Kidney tubule cell (primary cell): ENCODE measurements at regions not wholly inside any gene's neighbourhood (a gene's known extent, or its start where the extent isn't known, plus 50 kb on each side); places are given as distances from the start of the nearest gene placed in this dataset.

ENCODE experiments used
- DNase-seq: peaks from one replicate; pipeline ENCODE4 v3.0.0-alpha.2; 2018; ENCODE audit warnings: low spot score

DNA sequence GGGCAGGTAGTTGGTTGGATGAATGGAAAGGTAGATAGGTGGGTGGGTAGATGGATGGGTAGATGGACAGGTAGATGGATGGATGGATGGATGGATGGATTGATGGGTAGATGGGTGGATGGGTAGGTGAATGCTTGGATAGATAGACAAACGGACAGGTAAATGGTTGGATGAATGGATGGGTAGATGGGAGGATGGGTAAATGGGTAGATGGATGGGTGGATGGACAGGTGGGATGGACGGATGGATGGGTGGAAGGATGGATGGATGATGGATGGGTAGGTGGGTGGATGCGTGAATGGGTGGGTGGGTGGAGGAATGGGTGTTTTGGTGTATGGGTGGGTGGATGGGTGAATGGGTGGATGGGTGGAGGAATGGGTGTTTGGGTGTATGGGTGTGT, 50.1 kb upstream of the ASAP2 start:
- DNase-seq, result no peak

GRCh38 chr2:9154061-9154460, 52.6 kb upstream of the ASAP2 start:
- DNase-seq, result no peak

GRCh38 chr2:9153643-9153980, 53.0 kb upstream of the ASAP2 start:
- DNase-seq, result peak; percentile 65

DNA sequence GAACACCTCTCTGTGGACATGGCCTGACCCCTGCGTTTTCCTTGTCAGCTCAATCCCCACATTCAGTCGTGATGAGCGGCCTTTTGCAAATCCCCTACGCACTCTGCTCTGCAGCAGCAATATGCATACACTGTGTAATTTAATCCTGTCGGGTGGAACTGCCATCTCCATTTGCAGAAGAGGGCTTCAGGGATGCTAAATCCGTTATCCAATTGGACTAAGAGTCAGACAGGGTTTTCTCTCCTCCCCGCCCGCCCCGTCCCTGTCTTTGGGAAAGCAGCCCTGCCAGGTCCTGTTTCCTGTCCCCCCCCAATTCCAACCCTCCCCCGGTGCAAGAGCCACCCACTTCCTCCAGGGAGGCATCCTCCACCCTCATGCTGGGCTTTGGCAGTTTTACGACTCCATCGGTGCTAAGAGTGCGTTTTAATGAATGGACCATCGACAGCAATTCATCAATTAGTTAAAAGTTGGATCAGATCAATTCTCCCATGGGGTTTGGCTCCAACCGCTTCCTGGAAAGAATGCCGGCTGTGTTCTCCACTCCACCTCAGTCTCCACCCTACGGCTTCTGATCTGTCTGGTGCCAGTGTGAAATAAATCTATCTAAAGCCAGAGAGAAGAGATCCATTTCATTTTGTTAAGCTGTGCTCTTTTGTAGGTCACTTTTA, 53.5 kb upstream of the ASAP2 start:
- DNase-seq, result no peak

DNA sequence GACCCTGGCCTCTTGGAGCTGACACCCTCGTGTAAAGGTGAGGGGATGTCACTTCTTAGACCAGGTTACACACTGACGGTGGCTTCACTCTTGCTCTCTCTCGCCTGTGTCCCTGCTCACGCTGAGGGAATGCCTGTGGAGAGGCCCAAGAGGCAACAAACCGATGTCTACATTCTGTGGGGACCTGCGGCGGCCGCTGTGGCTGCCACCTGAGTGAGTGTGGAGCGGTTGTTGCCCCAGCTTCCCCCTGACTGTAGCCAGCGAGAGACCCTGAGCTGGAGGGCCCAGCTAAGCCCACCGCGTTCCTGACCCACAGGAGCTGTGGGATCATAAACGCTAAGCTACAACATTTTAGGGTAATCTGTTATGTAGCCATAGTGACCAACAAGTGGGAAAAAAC, 55.7 kb upstream of the ASAP2 start:
- no peak for DNase-seq

- DNase-seq, result no peak
Observed at GRCh38 chr2:9150568-9150900, 56.1 kb upstream of the ASAP2 start.

DNA sequence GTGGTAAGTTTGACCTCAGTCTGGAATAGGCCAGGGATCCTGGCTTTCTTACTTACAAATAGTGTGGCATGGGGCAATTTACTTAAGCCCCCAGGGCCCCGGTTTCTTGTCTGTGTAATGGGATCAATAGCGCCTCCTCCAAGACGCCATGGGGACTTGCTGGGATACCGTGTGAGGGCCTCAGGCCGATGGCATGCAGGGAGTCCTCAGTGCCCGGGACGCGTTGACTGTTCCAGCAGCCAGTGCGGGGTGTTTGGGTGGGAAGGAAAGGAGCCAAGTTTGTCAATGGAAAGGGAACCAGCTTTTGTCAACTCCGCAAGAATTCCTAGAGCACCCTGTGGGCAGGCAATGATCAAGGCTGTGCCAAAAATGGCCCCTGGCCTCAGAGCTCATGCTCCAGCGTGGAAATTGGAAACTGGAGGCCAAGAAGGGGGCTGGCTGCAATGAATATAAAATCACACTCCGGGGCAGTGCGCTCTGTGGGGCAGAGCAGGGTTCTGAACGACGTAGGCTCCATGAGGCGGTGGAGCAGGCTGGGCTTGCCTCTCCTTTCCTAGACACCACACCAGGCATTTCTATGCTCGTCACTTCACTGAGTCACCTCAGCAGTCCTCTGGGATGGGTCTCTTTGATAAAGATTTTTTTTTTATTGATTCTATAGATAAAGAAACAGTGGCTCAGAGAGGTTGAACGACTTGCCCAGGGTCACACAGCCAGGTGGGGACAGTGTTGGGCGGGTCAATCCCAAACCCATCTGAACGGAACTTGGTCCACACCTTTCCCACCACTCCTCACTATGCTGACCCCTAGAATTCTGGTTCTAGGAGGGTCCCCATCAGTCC, 56.7 kb upstream of the ASAP2 start:
- DNase-seq, result no peak

- DNase-seq, result no peak
Observed at GRCh38 chr2:9149388-9149660, 57.3 kb upstream of the ASAP2 start.

DNA sequence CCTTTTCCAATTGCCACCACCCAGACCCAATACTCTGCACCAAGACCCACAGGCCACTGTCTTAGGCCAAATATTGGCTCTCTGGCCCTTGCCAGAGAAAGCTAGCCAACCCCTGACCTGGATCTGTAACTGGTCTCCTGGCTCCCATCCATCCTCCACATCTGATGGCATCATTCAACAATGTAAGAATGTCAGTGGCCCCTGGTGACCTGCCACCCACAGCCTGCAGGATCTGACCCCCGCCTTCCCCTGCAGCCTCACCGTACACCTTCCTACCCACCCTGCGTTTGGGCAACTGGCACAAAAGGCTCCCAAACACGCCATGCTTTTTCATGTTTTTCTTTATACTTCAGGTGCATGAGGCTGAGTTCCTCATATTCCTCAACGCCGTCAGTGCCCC, 60.0 kb upstream of the ASAP2 start:
- no peak for DNase-seq

DNA sequence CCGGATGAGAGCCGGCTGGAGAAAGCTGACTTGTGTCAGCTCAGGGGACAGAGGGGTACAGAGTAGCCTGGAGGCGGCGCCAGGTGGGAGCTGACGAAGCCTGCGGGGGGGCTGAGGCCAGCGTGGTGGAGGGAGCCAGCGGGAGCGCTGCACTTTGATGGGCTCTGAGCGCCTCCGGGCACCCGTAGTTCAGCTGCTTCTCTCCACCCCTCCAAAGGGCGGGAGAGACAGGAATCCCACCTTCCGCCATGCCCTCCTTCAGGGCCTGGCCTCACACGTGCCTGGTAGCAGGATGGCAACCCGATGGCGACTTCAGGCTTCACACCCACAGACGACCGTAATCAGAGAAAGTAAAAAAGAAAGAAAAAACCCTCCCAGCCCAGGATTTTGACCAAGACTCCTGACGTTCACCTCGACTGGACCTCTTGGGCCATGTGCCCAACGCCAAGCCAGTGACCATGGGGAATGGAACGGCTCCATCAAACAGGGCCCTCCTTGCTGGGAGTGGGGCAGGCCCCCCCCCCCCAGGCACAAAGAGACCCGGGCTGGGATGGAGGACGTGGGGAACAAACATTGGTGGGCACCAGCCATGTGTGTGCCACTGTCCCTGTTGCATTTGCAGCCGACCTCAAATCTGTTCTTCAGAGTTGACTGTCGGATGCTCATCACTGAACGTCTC, 60.7 kb upstream of the ASAP2 start:
- no peak for DNase-seq

DNA sequence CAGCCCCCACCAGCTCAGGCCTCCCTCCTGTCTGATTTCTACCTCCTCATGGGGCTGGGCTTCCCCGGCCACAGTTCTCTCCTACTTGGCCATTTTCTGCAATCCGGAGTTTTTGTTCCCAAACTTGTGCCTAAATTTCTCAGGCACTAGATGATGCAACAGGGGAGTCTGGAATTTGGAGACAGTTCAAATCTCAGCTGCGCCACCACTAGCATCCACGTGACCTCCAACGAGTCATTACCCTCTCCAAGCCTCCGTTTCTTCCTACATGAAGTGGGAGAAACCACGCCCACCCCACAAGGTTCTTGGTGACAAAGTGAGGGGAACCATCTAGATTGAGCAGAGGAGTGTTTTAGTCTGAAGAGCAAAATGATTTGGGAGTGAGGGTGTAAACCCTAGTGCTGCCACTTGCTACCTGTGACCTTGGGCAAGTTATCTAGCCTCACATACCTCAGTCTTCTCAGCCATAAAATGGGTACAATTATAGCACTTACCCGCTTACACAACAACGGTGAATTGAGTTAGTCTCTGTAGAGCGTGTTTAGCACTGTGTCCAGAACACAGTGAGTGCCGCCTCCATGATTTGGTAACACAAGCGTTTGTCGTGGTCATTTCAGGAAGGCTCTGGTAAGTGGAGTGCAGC, 61.4 kb upstream of the ASAP2 start:
- peak; percentile 29 for DNase-seq

DNA sequence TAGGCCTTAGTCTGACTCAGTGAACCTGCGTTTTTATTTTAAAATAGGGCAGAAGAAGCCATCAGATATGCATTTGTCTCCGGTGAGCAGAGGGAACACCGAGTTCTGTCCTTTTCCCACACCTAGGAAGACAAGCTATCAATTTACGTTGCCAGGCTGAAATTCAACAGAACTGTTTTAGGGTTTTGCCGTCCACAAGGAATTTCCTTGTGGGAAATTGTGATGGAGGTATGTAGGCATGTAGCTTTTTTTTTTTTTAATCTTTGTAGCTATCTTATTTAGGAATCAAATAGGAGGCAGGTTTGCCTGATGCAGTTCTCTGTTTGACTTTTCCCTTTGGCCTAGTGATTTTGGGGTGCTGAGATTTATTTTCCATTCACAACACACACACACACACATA, 62.0 kb upstream of the ASAP2 start:
- no peak for DNase-seq

DNA sequence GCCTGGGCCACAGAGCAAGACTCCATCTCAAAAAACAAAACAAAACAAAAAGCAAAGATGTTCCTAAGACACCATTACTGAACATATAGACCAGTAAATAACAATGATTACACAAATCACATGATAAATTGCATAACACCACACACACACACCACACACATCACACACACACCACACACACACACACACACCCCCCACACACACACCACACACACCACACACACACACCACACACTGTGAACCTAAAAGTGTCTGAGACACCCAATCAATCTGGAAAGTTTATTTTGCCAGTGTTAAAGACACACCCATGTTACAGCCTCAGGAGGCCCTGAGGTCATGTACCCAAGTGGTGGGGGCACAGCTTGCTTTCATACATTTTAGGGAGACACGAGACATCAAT, 62.6 kb upstream of the ASAP2 start:
- no peak for DNase-seq

DNA sequence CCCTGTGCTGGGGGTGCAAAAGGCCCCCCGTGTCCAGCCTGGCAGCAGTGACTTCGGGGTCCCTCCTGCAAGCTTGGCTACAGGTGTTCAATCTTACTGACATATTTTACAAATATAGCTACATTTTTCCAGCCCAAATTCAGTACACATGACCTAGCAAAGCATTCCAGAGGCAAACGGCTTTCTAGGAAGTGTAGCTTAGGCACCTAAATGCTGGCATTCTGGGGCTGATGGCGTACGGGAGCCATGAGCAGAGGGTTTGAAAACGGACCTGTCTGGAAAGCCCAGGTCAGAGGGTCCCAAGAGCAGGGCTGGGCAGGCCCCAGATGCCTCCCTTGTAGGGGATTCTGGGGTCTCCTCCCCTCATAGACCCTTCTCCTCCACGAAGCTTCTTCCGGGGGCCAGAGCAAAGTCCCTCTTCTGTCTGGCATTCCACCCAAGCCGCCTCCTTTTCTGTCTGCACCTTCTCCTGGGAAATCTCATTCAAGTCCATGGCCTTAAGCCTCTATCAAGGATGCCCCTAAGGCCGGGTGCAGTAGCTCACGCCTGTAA, 63.3 kb upstream of the ASAP2 start:
- DNase-seq, result no peak

- peak; percentile 90 for DNase-seq
Observed at GRCh38 chr2:9142551-9143263, 63.9 kb upstream of the ASAP2 start.

GRCh38 chr2:9141706-9142460, 64.7 kb upstream of the ASAP2 start:
- no peak for DNase-seq

DNA sequence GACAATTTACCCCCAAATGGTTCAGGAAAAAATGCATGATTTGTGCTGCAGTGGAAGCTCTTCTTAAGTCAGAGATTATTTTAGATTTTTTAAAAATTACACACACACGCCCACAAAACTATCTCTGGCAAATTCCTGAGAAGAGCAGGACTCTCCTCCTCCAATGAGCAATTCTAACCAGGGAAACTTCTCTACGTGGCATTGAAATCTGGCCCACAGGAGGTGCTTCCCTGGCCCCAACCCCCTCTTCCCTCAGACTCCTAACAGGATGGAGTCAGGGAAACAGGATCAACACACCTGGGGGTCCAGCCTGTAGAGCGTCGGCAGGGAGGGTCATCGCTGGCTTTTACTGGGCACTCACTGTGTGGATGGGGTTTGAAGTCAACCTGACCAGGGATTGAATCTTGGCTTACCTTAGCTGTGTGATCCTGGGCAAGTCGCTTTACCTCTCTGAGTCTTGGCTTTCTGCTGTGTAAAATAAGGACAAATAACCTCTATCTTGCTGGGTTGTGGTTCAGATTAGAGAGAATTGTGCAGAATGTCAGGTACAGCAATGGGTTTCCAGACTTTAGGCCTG, 65.4 kb upstream of the ASAP2 start:
- no peak for DNase-seq

- DNase-seq, result no peak
Observed at GRCh38 chr2:9140645-9141044, 66.0 kb upstream of the ASAP2 start.

GRCh38 chr2:9139491-9140443, 66.8 kb upstream of the ASAP2 start:
- DNase-seq, result peak; percentile 60
